Activated T-cell treated with anti-CD3 and anti-CD28 coated beads, Interleukin-2, amount 50 U/mL, for 24 hours (primary cell): ENCODE measurements at regions not wholly inside any gene's neighbourhood (a gene's known extent, or its start where the extent isn't known, plus 50 kb on each side); places are given as distances from the start of the nearest gene placed in this dataset.

Source experiments
- DNase-seq: peaks from one replicate; pipeline ENCODE4 v3.0.0-alpha.2; 2020
- H3K27ac Mint-ChIP-seq: 2 replicates; pipeline ENCODE4 v1.8.0; 2020; ENCODE audit warnings: mild to moderate bottlenecking, mixed read lengths
- H3K27me3 Mint-ChIP-seq: 2 replicates; pipeline ENCODE4 v1.8.0; 2020; ENCODE audit warnings: mixed read lengths
- H3K36me3 Mint-ChIP-seq: 2 replicates; pipeline ENCODE4 v1.8.0; 2020; ENCODE audit warnings: low read depth, mixed read lengths
- H3K4me1 Mint-ChIP-seq: 2 replicates; pipeline ENCODE4 v1.8.0; 2020; ENCODE audit warnings: low read depth, mixed read lengths
- H3K4me3 Mint-ChIP-seq: 2 replicates; pipeline ENCODE4 v1.8.0; 2020; ENCODE audit warnings: mild to moderate bottlenecking, moderate library complexity, mixed read lengths
- H3K9me3 Mint-ChIP-seq: 2 replicates; pipeline ENCODE4 v1.8.0; 2020; ENCODE audit warnings: mixed read lengths

DNA sequence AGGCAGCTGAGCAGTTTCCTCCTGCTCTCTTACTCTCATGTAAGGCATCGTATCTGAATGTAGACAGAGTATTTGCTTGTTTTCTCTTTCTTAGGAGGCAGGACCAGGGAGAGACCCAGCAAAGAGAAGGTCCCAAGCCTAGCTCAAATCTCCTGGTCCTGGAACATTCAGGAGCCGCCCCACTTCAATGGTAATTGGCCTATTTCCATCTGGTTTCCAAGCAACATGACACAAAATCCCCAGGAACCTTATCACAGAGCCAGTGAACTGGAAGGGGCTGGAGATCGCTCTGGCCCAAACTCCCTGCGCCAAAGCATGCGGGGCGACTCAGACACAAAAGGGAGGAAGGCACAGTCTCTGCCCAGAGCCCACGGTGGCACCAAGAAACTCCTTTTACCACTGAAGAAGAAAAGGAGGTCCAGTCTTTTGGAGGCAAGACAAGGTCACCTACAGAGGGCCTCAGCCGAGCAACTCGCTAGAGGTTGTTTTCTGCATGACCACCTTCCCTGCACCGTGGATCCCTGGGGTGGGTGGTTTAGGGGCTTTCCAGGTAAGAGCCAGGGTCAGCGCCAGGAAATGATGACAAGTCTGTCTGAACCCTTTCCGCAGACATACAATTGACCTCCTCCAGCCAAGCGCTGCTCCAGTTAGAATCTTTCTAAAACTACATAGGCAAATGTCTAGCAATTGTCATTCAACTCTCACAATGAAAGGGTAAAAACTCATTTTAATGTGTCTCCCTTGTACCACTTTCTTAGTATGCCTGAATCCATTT lies 394.7 kb downstream of the SOX9 start:
- no peaks in the 10 kb centered on the region for H3K36me3 Mint-ChIP-seq
- DNase-seq = no peak
- peaks cover 35% of the 10 kb centered on the region for H3K27me3 Mint-ChIP-seq
- no peaks in the 10 kb centered on the region for H3K9me3 Mint-ChIP-seq
- H3K4me1 Mint-ChIP-seq = no peaks in the 10 kb centered on the region
- no peak overlapping the region for H3K4me3 Mint-ChIP-seq
- no peak overlapping the region for H3K27ac Mint-ChIP-seq

DNA sequence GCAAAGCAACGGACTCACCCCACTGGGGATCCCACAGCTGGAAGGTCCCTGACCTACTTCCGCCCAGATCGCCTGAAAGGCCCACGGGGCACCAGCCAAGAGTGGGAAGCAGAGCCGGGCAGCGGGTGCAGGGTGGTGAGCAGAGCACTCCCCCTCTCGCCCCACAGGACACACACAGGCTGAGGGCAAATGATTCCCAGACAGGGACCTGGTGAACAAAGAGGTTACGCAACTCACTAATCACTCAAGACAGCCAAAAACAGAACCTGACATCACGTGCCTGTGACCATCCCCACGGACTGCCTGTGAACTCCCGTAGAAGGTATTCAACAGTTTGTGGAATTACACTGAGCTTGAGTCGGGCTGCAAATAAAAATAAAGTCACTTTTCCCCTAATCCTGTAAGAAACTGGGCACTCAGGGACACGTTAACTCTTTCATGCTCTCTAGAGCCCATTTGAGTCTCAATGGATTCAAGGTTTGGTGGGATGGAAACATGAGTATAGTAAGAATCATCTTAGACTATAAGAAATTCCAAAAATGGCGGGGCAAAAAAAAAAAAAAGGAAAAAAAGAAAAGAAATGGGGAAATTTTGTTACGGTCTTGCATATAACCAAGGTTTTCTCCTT lies 396.1 kb downstream of the SOX9 start:
- H3K9me3 Mint-ChIP-seq = no peaks in the 10 kb centered on the region
- DNase-seq = no peak
- H3K36me3 Mint-ChIP-seq = no peaks in the 10 kb centered on the region
- no peaks in the 10 kb centered on the region for H3K4me1 Mint-ChIP-seq
- peaks cover 35% of the 10 kb centered on the region for H3K27me3 Mint-ChIP-seq
- no peak overlapping the region for H3K4me3 Mint-ChIP-seq
- H3K27ac Mint-ChIP-seq = no peak overlapping the region

DNA sequence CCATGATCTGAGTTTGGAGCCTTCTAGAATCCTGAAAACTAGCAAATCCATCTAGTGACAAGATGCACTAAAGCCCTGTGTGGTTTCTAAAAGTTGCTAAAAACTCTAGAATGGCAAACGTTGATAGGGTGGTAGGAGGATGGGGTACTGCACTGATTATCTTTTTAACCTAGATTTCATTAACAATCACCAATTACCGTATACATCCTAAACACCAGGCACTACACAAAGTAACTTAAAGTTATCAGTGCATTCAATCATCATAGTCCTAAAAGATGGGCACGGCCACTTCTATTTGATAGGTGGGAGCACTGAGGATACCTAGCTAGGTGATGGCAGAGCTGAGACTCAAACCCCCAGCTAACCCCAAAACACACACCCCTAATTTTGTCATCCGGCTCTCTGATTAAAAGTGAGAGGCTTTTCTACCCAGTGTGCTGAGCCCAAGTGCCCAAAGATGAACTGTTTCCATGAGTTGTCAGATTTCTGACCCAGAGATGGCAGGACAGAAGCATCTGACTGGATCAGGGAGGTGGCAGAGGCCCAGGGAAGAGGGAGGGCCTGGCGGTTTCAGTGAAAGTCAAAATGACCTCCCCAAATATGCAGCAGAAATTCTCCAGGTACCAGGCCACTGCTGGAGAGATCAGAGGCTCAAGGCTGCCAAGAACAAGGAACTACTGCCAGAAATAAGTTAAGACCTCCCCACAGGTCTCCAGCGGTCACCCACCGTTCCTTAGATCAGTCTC lies 396.8 kb downstream of the SOX9 start:
- Mint-ChIP-seq H3K36me3 (no peaks in the 10 kb centered on the region), H3K27ac (no peak overlapping the region)

DNA sequence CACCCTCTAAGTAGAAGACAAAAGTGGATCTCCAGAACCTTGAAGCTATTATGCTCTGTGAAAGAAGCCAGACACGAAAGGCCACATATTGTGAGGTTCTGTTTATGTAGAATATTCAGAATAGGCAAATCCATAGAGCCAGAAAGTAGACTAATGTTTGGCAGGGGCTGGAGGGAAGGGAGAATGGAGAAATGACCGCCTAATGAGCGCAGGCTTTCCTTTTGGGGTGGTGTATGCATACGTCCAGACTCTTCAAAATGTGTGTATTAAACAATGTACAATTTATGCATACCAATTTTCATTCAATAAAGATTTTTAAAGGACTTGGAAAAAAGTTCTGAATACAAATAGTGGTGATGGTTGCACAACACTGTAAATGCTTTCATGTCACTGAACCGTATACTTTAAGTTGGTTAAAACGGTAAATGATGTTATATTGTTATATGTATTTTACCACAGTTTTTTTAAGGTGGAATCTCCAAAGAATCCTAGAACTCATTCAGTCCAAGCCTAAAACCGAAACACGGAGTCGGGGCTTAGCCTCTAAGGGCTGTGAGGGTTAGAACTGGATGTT lies 397.4 kb downstream of the SOX9 start:
- DNase-seq = no peak
- H3K27me3 Mint-ChIP-seq = peaks cover 38% of the 10 kb centered on the region
- H3K9me3 Mint-ChIP-seq = no peaks in the 10 kb centered on the region
- no peak overlapping the region for H3K4me3 Mint-ChIP-seq
- no peaks in the 10 kb centered on the region for H3K36me3 Mint-ChIP-seq
- H3K27ac Mint-ChIP-seq = no peak overlapping the region
- H3K4me1 Mint-ChIP-seq = no peaks in the 10 kb centered on the region

More for the DNA sequence above, 396.8 kb downstream of the SOX9 start:
- no peaks in the 10 kb centered on the region for H3K4me1 Mint-ChIP-seq
- peaks cover 38% of the 10 kb centered on the region for H3K27me3 Mint-ChIP-seq
- H3K9me3 Mint-ChIP-seq = no peaks in the 10 kb centered on the region
- no peak for DNase-seq
- H3K4me3 Mint-ChIP-seq = no peak overlapping the region

DNA sequence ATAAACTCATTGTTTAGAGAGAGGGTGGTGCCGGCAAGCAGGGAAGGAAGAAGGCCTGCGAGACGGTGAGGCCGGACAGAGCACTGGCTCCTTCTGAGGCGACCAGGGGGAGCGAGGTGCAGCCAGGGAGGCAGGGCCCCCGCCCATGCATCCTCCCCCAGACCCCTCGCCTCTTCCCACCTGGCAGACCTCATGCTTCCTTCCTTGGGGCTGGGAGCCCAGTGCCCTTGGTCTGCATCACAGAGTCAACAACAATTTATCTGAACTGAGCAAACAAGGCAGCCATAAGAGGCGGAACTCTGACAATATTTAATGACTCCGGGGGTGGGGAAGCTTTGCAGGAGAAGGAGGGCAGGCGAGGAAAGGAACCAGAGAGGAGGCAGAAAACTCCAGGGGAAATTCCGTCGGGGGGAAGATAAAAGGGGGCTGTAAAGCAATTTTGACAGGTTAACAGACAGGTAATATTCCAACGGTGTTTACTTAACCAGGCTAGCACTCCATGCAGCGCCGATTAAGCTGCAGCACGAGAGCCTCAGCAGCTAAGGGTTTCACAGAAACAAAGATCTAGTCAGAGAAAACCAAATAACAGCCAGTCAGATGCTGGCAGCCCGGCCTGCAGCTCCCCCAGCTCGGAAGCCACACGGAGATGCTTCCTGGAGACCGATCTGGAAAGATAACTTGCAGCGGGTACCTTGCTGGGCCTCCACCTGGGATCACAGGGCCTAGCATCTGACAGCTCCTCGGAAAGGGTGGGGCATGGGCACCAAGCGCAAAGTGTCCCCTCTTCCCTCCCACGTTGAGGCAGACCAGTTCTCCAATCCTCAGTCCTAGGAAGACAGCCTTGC lies 398.2 kb downstream of the SOX9 start:
- DNase-seq = no peak
- Mint-ChIP-seq H3K9me3 (no peaks in the 10 kb centered on the region), H3K36me3 (no peaks in the 10 kb centered on the region), H3K27ac (no peak overlapping the region), H3K4me1 (no peaks in the 10 kb centered on the region), H3K4me3 (no peak overlapping the region), H3K27me3 (peaks cover 42% of the 10 kb centered on the region)

DNA sequence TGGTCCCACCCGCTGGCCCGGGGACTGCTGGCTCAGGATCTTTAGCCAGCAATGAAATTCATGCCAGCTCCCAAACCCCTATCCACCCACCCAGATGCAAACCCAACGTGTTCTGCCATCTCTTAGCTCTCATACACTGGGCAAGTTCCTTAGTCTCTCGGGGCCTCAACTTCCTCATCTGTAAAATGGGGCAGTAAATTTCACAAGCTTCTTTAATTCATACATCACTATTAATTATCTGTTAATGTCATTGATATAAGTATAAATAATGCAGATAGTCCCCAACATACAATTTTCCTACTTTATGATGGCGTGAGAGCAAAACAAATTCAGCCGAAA lies 398.7 kb downstream of the SOX9 start:
- peaks cover 42% of the 10 kb centered on the region for H3K27me3 Mint-ChIP-seq
- no peaks in the 10 kb centered on the region for H3K4me1 Mint-ChIP-seq
- no peak overlapping the region for H3K4me3 Mint-ChIP-seq
- no peaks in the 10 kb centered on the region for H3K9me3 Mint-ChIP-seq
- H3K27ac Mint-ChIP-seq = no peak overlapping the region
- no peaks in the 10 kb centered on the region for H3K36me3 Mint-ChIP-seq
- no peak for DNase-seq

DNA sequence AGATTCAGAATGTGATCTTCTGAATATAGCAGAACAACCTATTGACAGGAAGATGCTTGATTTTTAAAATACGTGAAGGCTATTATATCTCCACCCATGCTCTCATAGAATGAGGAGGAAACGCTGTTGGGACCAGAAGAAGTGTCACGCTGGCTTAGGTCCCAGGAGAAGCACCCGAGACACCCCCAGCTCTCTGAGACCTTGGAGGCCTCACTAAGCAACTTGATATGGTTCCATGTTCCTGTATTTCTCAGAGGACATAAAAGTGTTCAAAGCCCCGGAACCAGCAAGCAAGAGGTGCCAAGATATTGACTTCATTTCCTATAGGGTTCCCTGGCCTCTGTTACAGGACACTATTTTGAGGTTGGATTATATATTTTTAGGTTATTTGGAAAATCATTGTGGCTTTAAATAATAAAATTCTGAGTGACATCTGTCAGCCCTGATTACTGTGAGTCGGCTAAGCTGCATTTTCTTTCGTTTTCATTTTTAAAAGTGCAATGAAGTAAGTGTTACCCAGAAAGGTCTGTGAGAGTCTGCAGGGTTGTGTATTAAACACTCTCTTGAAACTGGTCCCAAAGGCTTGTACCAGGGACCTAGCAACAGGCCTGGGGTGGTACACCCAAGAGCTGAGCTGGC lies 400.0 kb downstream of the SOX9 start:
- H3K27ac Mint-ChIP-seq = no peak overlapping the region
- no peaks in the 10 kb centered on the region for H3K4me1 Mint-ChIP-seq
- no peak for DNase-seq
- no peaks in the 10 kb centered on the region for H3K36me3 Mint-ChIP-seq
- H3K27me3 Mint-ChIP-seq = peaks cover 36% of the 10 kb centered on the region
- no peak overlapping the region for H3K4me3 Mint-ChIP-seq
- H3K9me3 Mint-ChIP-seq = no peaks in the 10 kb centered on the region

DNA sequence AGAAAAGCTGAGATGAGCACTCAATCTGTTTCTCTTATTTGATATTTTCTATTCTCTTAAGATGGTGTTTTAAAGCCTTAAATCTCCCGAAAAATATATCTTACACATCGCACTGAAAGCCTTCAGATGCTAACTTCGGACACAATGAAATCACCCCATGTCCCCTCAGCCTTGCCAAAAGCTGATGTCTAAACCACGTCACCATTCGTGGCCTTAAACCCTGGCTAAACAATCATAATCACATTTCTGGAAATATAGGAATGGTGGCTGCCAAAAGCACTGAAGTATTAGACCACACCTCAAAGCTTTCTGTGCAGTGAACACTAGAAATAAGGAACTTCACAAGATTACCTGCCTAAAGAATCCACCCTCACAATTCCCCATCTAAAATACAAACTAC lies 402.7 kb downstream of the SOX9 start:
- Mint-ChIP-seq H3K9me3 (no peaks in the 10 kb centered on the region), H3K4me3 (no peak overlapping the region), H3K4me1 (no peaks in the 10 kb centered on the region), H3K27ac (no peak overlapping the region), H3K27me3 (peaks cover 25% of the 10 kb centered on the region), H3K36me3 (no peaks in the 10 kb centered on the region)
- DNase-seq = no peak

DNA sequence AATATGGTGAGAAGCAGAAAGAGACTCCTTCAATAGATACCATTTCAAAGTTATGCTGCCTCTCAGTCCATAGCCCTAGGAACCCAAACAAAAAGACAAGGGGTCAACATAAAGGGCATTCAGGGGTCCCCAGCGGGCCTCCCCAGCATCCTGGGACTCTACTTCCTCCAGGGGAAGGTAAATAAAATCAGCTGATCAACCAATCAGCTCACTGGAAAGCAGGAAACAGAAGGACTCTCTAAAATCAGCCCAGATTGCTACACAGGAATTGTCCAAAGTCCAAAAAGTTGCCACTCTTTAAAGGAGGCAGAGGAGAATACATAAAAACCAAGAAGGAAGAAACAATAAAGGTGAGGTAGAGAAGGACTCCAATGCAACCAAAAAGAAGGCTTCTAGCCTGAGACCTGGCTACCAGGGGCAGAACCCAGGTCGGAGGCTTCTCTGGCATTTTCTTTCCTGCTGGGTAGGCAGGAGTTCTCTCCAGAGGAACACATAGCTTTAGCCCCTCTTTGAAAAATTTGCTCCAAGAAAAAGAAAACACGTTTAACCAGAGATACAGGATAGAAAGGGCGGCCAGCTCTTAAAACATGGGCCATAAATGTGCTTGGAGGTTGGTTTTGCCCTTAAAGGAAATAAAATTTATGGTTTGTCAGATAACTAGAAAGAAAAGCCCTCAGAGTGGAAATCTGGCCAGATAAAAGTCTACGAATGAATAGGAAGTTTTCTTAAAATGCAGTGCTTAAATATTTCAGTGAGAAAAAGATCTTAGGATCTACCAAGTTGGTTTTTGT lies 404.6 kb downstream of the SOX9 start:
- H3K27me3 Mint-ChIP-seq = peaks cover 17% of the 10 kb centered on the region
- no peaks in the 10 kb centered on the region for H3K4me1 Mint-ChIP-seq
- H3K4me3 Mint-ChIP-seq = no peak overlapping the region
- H3K9me3 Mint-ChIP-seq = no peaks in the 10 kb centered on the region
- no peaks in the 10 kb centered on the region for H3K36me3 Mint-ChIP-seq
- H3K27ac Mint-ChIP-seq = no peak overlapping the region
- DNase-seq = no peak

DNA sequence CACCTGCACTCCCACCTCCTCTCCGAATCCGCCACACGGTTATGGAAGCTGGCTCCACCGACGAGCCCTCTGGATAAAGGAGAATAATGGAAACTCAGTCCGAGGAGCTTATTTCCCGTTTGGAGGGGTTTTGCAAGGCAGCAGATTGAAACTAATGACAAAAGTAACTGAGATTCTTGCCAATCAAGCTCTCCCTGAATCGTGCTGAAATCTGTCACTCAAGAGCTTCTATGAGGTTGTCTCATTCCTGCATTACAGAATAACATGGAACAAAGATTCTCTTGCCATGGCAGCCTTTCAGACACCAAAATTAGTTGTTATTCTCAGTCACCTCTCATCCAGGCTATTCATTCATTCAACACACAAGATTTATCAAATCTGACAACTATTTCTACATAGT lies 405.9 kb downstream of the SOX9 start:
- no peak overlapping the region for H3K4me3 Mint-ChIP-seq
- H3K36me3 Mint-ChIP-seq = no peaks in the 10 kb centered on the region
- DNase-seq = no peak
- no peaks in the 10 kb centered on the region for H3K4me1 Mint-ChIP-seq
- no peaks in the 10 kb centered on the region for H3K9me3 Mint-ChIP-seq
- H3K27ac Mint-ChIP-seq = no peak overlapping the region
- peaks cover 21% of the 10 kb centered on the region for H3K27me3 Mint-ChIP-seq

DNA sequence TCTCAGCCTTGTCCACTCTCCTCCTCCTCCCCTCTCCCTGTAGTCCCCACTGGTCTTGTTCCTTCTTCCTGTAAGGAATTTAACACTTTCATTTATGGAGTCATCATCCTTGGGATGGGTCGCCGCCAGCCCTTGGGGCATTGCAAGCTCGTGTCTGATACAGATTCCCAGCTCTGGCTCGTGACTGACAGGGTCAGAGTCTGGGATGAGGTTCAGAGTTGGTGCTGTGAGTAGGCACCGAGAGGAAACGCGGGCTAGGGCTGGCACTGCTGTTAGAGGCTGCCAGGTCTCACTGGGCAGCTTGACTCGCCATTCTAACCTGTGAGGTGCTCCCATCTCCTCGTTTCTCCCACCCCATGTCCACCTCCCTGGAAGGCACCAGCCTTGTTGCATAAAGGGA lies 407.0 kb downstream of the SOX9 start:
- no peak for DNase-seq
- H3K27ac Mint-ChIP-seq = no peak overlapping the region
- H3K9me3 Mint-ChIP-seq = no peaks in the 10 kb centered on the region

DNA sequence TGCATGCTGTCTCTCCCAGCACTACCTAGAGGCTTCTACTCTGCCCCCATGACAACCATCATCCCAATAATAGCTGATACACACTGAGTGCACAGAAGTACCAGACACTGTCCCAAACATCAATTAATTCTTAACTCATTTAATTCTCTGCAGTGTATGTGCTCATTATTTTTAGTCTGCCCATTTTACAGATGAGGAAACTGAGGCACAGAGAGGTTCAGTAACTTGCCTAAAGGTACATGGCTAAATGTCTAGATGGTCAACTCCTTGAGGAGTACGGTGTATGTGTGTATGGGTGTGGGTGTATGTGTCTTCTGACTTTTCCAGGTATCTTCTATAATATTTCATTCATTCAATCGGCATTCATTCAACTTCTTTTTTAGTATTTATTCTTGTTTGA lies 407.9 kb downstream of the SOX9 start:
- no peaks in the 10 kb centered on the region for H3K36me3 Mint-ChIP-seq
- no peaks in the 10 kb centered on the region for H3K9me3 Mint-ChIP-seq
- no peak overlapping the region for H3K27ac Mint-ChIP-seq
- peaks cover 16% of the 10 kb centered on the region for H3K27me3 Mint-ChIP-seq
- no peak for DNase-seq
- H3K4me1 Mint-ChIP-seq = no peaks in the 10 kb centered on the region
- no peak overlapping the region for H3K4me3 Mint-ChIP-seq

More for the DNA sequence above, 407.0 kb downstream of the SOX9 start:
- Mint-ChIP-seq H3K4me1 (no peaks in the 10 kb centered on the region), H3K27me3 (peaks cover 19% of the 10 kb centered on the region), H3K36me3 (no peaks in the 10 kb centered on the region), H3K4me3 (no peak overlapping the region)

DNA sequence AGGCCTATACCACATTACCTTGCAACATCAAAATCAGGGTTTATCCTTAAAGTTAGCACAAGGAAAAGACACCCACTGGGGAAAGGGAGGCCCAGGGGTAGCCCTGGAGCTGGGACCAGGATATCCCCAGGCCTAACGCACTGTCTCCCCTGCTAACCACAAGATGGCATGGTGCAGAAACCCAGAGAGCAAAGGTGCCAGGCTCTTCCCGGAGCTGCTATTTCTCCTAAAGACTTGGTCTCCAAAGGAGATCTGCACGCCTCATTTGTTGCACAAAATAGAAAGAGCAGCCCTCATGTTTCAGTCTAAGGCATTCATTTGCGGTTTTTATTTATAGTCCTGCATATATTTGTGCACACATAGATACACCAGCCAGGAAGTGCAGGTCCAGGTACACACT lies 408.6 kb downstream of the SOX9 start:
- no peak overlapping the region for H3K4me3 Mint-ChIP-seq
- peaks cover 15% of the 10 kb centered on the region for H3K27me3 Mint-ChIP-seq
- H3K9me3 Mint-ChIP-seq = no peaks in the 10 kb centered on the region
- H3K36me3 Mint-ChIP-seq = no peaks in the 10 kb centered on the region
- H3K4me1 Mint-ChIP-seq = no peaks in the 10 kb centered on the region
- H3K27ac Mint-ChIP-seq = no peak overlapping the region
- no peak for DNase-seq
